GM18505 (cell line): ENCODE measurements at regions not wholly inside any gene's neighbourhood (a gene's known extent, or its start where the extent isn't known, plus 50 kb on each side); places are given as distances from the start of the nearest gene placed in this dataset.

Experiments used
- ATAC-seq: cut with Tn5 transposase; IDR thresholded peaks from one replicate; pipeline ENCODE4 v1.9.1; 2021; ENCODE audit not compliant: unreplicated experiment
- POLR2A ChIP-seq: IDR thresholded peaks from 4 replicates; pipeline ENCODE4 v1.6.1; 2011; ENCODE audit warnings: borderline replicate concordance; ENCODE audit not compliant: insufficient read depth, insufficient read length; ENCODE audit errors: extremely low read depth

DNA sequence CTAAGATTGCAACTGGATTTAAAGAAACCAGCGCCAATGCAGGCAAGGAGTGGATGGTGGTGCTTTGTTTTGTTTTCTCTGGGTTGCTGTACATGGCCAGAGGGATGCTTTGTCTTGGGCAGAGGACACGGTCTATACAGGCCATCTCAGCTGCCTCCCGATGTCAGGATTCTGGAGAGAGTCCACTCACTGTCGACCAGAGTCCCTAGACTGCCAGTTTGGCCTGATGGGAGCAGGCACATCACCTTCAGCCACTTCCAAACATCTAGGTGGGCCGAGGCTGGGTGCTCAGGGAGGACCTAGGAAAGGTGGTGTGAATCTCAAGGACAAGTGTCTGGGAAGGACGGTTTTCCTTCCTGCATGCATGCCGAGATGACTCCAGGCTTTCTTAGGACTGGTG lies 152.1 kb downstream of the BUB3 start:
- no peak for ATAC-seq
- no peak for TF ChIP-seq POLR2A

DNA sequence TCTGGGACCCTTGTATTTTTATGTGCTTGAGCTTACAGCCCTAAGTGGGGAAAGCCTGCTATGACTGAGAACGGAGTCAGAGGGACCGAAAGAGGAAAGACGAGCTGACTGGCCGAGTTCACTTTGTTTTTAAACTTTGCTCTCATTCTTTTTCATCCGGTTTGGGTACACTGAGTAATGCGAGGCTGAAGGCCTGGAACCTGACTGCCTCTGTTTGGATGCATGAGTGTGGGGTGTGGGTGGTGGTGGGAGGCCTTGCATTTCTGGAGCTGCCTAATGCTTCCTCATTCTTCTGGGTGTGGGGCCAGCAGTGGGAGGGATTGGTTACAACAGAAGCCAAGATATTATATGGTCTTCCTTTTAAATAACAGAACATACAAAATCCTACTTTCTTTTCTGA lies 155.5 kb downstream of the BUB3 start:
- no peak for ATAC-seq
- TF ChIP-seq POLR2A = no peak

DNA sequence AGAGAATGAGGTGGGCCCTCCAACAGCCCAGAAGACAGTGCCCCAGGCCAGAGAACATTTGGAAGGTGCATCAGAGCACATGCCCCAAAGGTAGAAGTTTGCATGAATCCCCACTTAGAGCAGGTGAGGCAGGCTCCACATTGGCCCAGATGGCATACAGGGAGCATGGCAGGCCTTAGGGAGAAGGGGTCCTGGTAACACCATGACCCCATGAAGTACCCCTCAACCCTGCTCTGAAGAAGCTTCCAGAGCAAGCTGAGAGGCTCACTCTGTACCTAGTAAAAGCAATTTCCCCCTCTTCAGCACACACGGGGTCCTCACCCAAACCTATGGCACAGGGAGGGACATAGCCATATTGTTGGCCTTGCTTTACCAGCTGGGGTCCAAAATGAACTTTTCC lies 162.6 kb downstream of the BUB3 start:
- no peak for TF ChIP-seq POLR2A
- ATAC-seq = no peak

- no peak for ATAC-seq
- no peak for TF ChIP-seq POLR2A
Measured at GRCh38 chr10:123318516-123318915, 164.3 kb downstream of the BUB3 start.

DNA sequence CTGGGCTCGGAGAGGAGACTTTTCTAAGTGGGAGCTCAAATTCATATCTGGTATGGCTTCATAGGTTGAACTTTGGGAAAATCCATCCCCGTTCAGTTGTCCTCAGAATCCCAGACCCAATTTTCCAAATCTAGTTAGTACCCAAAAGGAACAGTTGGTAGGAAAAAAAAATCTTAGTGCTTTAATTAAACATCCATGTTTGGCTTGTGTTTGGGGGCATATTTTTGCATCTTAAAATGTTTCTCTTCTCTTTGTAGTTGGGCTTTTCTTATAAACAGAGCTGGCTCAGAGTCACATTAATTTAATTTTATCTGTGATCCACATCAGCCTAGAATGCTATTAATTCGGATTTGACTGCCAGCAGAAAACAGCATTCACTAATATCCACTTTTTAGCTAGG lies 165.9 kb downstream of the BUB3 start:
- TF ChIP-seq POLR2A = no peak
- ATAC-seq = no peak

DNA sequence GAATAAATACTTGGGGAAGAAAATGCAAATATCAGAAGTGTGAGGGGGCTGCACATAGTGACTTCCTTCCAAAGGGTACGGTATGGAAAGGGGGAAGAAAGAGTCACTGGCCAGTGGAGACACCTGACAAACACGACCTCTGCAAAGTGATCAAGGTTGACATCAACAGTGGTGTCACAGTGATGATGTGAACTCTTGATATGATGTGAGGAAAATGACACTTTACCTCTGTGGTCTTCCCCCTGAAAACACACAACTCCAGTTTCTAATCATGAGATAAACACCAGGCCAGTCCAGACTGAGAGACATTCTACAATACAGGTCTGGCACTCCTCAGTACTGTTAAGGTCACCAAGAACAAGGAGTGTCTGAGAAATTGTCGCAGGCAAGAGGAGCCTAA lies 169.7 kb downstream of the BUB3 start:
- no peak for TF ChIP-seq POLR2A
- no peak for ATAC-seq

GRCh38 chr10:123325663-123326190 lies 171.5 kb downstream of the BUB3 start:
- no peak for ATAC-seq
- no peak for TF ChIP-seq POLR2A

- TF ChIP-seq POLR2A = no peak
- ATAC-seq = no peak
Measured at GRCh38 chr10:123326674-123327073, 172.5 kb downstream of the BUB3 start.

DNA sequence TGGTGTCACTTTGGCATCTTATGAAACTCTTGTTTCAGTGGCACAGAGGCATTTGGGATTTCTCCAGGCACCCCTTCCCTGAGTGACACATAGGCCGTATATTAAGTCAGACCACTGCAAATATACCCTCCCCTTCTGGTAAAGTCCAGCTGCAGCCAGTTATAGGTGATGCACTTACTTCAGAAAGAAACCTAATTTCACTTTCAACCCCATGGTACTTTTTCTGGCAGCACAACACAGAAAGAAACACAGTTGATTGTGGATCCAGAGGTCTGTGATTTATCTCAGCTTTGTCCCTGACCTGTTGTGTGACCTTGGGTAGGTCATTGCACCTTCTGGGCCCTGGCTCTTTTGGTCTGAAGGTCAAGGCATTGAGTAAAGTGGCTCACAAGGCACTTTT lies 173.2 kb downstream of the BUB3 start:
- ATAC-seq = no peak
- no peak for TF ChIP-seq POLR2A

- ATAC-seq = no peak
- TF ChIP-seq POLR2A = no peak
Measured at GRCh38 chr10:123327896-123328295, 173.7 kb downstream of the BUB3 start.

DNA sequence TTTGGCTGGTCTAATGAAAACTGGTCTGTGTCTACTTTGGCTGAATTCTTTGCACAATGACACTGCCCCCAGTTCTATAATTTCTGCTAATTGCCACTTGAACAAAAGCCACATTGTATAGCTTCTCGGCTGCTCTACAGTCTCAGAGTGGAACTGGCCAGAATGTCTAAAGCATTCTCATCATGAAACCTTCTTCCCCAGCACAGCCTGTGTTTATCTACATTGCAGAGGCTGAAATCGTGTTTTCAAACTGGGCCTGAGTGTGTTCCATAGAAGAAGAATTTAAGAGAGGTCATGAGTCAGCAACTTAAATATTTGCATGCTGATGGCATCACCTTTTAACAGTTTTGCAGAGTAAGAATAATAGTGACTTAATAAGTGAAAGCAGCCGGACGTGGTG lies 177.2 kb downstream of the BUB3 start:
- no peak for TF ChIP-seq POLR2A
- ATAC-seq = no peak

DNA sequence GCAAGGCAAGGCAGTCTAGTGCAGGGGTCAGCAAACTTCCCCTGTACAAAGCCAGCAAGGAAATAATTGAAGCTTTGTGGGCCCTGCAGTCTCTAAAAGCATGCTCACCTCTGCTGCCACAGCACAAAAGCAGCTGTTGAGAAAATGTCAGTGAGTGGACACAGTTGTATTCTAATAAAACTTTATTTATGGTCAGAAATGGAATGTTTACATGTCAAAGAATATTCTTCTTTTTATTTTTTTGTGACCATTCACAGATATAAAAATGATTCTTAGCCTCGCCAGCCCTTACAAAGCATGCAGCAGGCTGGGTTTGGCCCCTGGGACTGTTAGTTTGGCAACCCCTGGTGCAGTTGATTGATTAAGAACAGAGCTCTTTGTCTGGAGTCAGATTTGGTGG lies 192.4 kb downstream of the BUB3 start:
- no peak for TF ChIP-seq POLR2A

DNA sequence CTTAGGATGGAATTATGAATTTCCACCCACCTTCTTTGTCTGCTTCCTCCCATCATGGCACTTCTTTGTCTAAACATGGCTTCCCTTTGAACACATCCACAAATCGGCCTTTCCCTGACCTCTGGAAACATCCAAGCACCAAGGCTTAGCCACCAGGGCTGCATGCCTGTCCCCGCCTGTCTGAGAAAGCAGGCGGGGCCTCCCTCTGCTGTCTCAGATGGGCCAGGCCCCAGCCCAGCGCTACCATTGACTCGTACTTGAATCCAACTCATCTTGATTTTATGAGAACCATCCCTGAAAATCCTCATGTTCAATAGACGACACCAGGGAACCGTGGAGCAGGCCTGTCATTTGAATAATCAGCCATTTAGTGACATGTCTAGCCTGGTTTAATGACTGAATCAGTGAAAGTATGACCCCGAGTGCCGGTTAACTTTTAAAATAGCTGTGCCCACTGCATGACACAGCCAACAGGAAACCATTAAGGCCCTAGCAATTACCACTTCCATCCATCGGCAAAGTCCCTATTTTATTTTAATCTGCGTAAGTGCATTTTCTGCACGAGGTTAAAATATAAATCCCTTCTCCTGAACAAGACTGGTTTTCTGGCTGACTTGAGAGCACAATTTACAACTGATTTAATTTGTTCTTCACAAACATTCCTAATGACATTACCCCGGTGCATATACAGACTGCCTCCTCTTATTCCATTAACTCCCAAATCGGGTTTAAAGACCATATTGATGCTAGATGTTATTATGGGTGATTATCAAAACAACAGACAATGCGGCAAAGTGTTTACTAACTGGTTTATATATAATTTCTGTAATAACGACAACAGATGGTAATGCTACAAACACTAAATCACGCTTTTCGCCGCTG lies 194.7 kb downstream of the BUB3 start:
- ATAC-seq = no peak
- no peak for TF ChIP-seq POLR2A

More for the DNA sequence above, 192.4 kb downstream of the BUB3 start:
- ATAC-seq = no peak

DNA sequence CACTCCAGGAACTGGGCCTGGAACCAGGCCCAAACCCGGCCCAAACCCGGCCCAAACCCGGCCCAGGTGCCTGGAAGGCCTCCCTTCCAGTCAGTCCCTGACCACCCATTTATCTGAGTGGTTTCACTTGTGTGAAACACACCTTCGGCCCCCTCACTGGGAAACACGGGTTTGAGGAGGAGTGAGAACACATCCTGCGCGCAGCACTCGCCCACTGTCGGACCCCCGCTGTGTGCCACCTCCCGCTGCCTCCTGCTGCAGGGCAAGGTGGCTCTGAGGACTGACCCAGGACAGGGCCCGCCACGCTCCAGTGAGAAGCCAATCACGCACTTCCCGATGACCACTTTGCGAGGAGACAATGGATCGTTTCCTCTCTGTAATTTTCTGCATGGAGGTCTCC lies 197.5 kb downstream of the BUB3 start:
- no peak for ATAC-seq
- TF ChIP-seq POLR2A = no peak

DNA sequence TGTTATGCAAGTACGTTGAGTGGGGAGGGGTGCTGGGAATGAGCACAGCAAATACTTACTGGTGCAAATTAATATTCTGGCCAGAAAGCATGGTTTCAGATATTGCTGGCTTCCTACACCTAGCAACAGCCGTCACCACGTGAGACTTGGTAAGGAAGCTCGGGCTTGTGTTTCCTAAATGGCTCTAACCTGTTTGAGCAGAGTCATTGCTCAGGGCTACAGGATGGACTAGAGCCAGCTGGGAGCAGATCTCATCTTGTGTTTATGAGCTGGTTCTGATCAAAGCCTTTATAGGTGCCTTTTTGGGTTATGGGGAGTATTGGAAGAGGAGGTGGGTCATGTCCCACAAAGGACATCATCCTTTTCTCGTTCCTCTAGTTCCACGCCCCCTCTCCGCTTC lies 200.3 kb downstream of the BUB3 start:
- ATAC-seq = no peak
- no peak for TF ChIP-seq POLR2A

DNA sequence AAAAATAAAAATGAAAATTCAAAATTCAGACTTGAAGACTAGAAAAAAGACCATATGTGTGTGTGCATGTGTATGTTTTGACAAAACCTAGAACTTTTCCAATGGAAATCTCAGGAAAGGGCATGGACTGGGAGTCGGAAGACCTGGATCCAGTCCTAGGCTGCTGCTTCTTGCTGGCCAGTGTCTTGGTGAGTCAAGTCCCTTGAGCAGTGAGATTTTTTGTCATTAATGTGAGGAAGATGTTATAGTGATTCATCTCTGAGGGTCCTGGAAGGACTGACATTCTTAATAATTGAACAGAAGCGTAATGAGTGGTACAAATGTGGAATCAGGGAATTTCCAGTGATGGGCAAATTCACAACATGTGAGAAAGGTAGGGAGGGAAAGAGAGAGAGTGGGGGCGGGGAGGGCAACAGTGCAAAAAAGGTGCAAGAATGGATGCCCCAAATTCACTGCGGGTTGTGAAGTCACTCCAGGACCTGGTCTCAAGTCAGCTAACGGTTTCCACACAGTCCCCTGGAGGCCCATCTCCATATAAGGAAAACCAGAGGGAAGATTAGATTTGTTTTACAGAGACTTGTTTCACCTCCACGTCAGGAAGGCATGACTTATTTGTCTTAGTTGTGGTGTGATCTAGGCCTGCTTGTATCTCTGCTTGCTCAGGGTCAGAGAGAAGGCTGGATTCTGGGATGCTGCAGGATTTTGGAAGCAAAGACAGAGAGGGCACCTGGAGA lies 201.7 kb downstream of the BUB3 start:
- TF ChIP-seq POLR2A = no peak
- ATAC-seq = no peak
